ENCODE measurements at regions not wholly inside any gene's neighbourhood (a gene's known extent, or its start where the extent isn't known, plus 50 kb on each side); places are given as distances from the start of the nearest gene placed in this dataset.
A peak's percentile ranks its signal among the peaks of the same experiment; 100 is the strongest.

- no peak overlapping the region for H3K27ac ChIP-seq (ENCODE audit: low read depth, low read length)
Observed at GRCh38 chr5:93674138-93674537, 67.3 kb downstream of the POU5F2 start.

GRCh38 chr5:93673316-93673954, 68.0 kb downstream of the POU5F2 start:
- Histone ChIP-seq H3K9ac (ENCODE audit: extremely low read depth, low read length, poor library complexity, severe bottlenecking) (no peak overlapping the region), H3K27me3 (ENCODE audit: control insufficient read depth, insufficient read depth, low read length, poor library complexity, severe bottlenecking) (peaks cover 14% of the 10 kb centered on the region), H3K27ac (ENCODE audit: low read depth, low read length) (no peak overlapping the region), H3K36me3 (ENCODE audit: control insufficient read depth, insufficient read depth, low read length) (no peaks in the 10 kb centered on the region), H3K4me1 (ENCODE audit: control insufficient read depth, insufficient read depth, low read length) (peaks cover 9% of the 10 kb centered on the region), H3K9me3 (ENCODE audit: control insufficient read depth, low read length) (no peaks in the 10 kb centered on the region), H3K4me3 (ENCODE audit: low read length) (no peak overlapping the region)
- WGBS, 2 experiments (ENCODE audit: insufficient coverage in 1 of 2, insufficient read length in 1 of 2): 83 to 87% methylated on average over 1 to 4 of the region's 4 CpGs
- Mint-ChIP-seq H3K27ac (no peak overlapping the region), H3K4me1 (peaks cover 12% of the 10 kb centered on the region), H3K27me3 (ENCODE audit: insufficient read depth) (peaks cover 14% of the 10 kb centered on the region), H3K4me3 (no peak overlapping the region), H3K9me3 (no peaks in the 10 kb centered on the region), H3K36me3 (ENCODE audit: low read depth) (no peaks in the 10 kb centered on the region)
- DNase-seq: no peak
- TF ChIP-seq, protein P1, sequence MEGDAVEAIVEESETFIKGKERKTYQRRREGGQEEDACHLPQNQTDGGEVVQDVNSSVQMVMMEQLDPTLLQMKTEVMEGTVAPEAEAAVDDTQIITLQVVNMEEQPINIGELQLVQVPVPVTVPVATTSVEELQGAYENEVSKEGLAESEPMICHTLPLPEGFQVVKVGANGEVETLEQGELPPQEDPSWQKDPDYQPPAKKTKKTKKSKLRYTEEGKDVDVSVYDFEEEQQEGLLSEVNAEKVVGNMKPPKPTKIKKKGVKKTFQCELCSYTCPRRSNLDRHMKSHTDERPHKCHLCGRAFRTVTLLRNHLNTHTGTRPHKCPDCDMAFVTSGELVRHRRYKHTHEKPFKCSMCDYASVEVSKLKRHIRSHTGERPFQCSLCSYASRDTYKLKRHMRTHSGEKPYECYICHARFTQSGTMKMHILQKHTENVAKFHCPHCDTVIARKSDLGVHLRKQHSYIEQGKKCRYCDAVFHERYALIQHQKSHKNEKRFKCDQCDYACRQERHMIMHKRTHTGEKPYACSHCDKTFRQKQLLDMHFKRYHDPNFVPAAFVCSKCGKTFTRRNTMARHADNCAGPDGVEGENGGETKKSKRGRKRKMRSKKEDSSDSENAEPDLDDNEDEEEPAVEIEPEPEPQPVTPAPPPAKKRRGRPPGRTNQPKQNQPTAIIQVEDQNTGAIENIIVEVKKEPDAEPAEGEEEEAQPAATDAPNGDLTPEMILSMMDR (conservative IDR thresholded peaks at IDR 0.05): no peak

More at GRCh38 chr5:93674138-93674537, 67.3 kb downstream of the POU5F2 start:
- H3K4me3 Mint-ChIP-seq: no peak overlapping the region
- H3K36me3 ChIP-seq (ENCODE audit: control insufficient read depth, insufficient read depth, low read length): no peaks in the 10 kb centered on the region
- peaks cover 14% of the 10 kb centered on the region for H3K27me3 ChIP-seq (ENCODE audit: control insufficient read depth, insufficient read depth, low read length, poor library complexity, severe bottlenecking)
- no peak overlapping the region for H3K4me3 ChIP-seq (ENCODE audit: low read length)
- peaks cover 14% of the 10 kb centered on the region for H3K27me3 Mint-ChIP-seq (ENCODE audit: insufficient read depth)
- peaks cover 12% of the 10 kb centered on the region for H3K4me1 Mint-ChIP-seq
- WGBS, 2 experiments (ENCODE audit: insufficient coverage in 1 of 2, insufficient read length in 1 of 2): 45 to 86% methylated on average over 2 to 5 of the region's 5 CpGs
- no peak overlapping the region for H3K9ac ChIP-seq (ENCODE audit: extremely low read depth, low read length, poor library complexity, severe bottlenecking)
- H3K27ac Mint-ChIP-seq: no peak overlapping the region
- H3K4me1 ChIP-seq (ENCODE audit: control insufficient read depth, insufficient read depth, low read length): peaks cover 9% of the 10 kb centered on the region
- DNase-seq: no peak
- TF ChIP-seq, protein P1 (conservative IDR thresholded peaks at IDR 0.05): no peak
- H3K36me3 Mint-ChIP-seq (ENCODE audit: low read depth): no peaks in the 10 kb centered on the region
- no peaks in the 10 kb centered on the region for H3K9me3 Mint-ChIP-seq
- H3K9me3 ChIP-seq (ENCODE audit: control insufficient read depth, low read length): no peaks in the 10 kb centered on the region

DNA sequence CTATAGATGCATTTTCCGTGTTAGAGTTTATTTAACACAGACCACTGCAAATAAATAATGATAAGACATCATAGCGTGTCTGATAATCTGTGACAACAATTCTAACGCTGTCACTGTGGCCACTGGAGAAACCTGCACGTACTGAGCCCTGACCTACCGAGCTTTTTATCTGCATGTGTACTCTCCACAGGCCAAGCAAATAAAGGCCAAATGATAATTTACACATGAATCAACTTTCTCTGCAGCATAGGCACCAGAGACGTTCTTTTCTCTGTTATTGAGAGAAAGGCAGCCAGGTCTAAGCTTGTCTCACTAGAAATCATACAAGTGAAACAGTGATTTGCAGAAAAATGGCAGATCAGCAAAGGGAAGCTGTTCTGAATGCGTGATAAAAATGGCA, 75.8 kb downstream of the POU5F2 start:
- H3K9me3 Mint-ChIP-seq: no peaks in the 10 kb centered on the region
- H3K9ac ChIP-seq (ENCODE audit: extremely low read depth, low read length, poor library complexity, severe bottlenecking): no peak overlapping the region
- H3K27ac ChIP-seq (ENCODE audit: low read depth, low read length): peak overlapping the region; percentile 7
- H3K27ac Mint-ChIP-seq: no peak overlapping the region
- no peak for DNase-seq
- no peaks in the 10 kb centered on the region for H3K9me3 ChIP-seq (ENCODE audit: control insufficient read depth, low read length)
- H3K36me3 Mint-ChIP-seq (ENCODE audit: low read depth): no peaks in the 10 kb centered on the region
- H3K4me1 Mint-ChIP-seq: peaks cover 4% of the 10 kb centered on the region
- WGBS, 2 experiments (ENCODE audit: insufficient coverage in 1 of 2, insufficient read length in 1 of 2): 63 to 68% methylated on average over 3 to 7 of the region's 7 CpGs
- H3K27me3 Mint-ChIP-seq (ENCODE audit: insufficient read depth): peaks cover 5% of the 10 kb centered on the region
- H3K36me3 ChIP-seq (ENCODE audit: control insufficient read depth, insufficient read depth, low read length): no peaks in the 10 kb centered on the region
- no peak overlapping the region for H3K4me3 Mint-ChIP-seq
- peaks cover 4% of the 10 kb centered on the region for H3K4me1 ChIP-seq (ENCODE audit: control insufficient read depth, insufficient read depth, low read length)
- TF ChIP-seq, protein P1 (conservative IDR thresholded peaks at IDR 0.05): no peak
- no peaks in the 10 kb centered on the region for H3K27me3 ChIP-seq (ENCODE audit: control insufficient read depth, insufficient read depth, low read length, poor library complexity, severe bottlenecking)
- no peak overlapping the region for H3K4me3 ChIP-seq (ENCODE audit: low read length)

Data from endodermal cell (in vitro differentiated cells).